ENCODE measurements at regions not wholly inside any gene's neighbourhood (a gene's known extent, or its start where the extent isn't known, plus 50 kb on each side); places are given as distances from the start of the nearest gene placed in this dataset.

DNA sequence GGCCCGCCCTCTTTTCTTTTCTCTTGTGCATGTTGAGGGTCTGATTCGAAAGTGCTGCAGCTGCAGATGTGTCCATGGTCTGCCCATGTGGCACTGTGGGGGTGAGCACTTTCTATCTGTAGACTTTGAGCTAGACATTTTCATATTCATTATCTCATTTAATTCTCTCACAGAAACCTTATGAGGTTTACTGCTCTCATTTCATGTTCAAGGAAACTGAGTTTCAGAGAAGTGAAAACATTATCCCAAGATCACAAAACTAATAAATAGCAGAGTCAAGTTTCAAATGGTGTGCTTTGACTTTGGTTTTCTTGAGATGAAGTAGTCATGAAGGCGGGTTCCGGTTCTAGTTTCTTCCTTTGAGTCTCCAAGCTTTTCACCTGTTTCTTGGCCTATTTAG, 536.5 kb upstream of the ZNF462 start:
- Histone ChIP-seq H3K4me3 (ENCODE audit: low read length in 2 of 2) (no peak overlapping the region), H3K27ac (ENCODE audit: low read depth in 2 of 2, low read length in 2 of 2) (no peak overlapping the region), H3K4me1 (ENCODE audit: control insufficient read depth in 2 of 2, insufficient read depth in 2 of 2, low read length in 2 of 2) (no peaks in the 10 kb centered on the region), H3K36me3 (ENCODE audit: control insufficient read depth in 2 of 2, insufficient read depth in 2 of 2, low read length in 2 of 2) (no peaks in the 10 kb centered on the region), H3K27me3 (ENCODE audit: control insufficient read depth in 2 of 2, insufficient read depth in 2 of 2, low read length in 2 of 2) (no peaks in the 10 kb centered on the region), H3K9ac (ENCODE audit: low read depth in 1 of 2, low read length in 2 of 2) (no peak overlapping the region), H3K9me3 (ENCODE audit: control insufficient read depth in 2 of 2, low read length in 2 of 2) (no peaks in the 10 kb centered on the region)

DNA sequence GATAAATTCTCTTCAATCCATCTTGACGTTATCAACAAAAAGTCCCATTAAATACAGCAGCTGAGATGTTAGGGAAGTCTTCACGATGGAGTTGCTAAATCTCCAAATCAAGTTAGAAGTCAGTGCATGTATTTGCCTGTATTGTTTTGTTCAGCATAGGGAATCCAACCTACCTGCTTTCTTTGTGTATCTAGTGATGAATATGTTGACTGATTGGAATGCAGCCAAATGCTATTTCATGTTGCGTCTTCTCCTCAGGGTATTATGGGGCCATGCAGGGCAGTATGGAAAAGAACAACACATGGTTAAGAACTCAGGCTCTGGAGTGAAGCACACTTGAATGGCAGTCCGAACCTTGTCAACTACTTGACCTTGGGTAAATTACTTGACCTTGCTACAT, 529.5 kb upstream of the ZNF462 start:
- no peak overlapping the region for H3K9ac ChIP-seq (ENCODE audit: low read depth in 1 of 2, low read length in 2 of 2)
- H3K27ac ChIP-seq (ENCODE audit: low read depth in 2 of 2, low read length in 2 of 2): no peak overlapping the region
- H3K4me1 ChIP-seq (ENCODE audit: control insufficient read depth in 2 of 2, insufficient read depth in 2 of 2, low read length in 2 of 2): no peaks in the 10 kb centered on the region
- H3K36me3 ChIP-seq (ENCODE audit: control insufficient read depth in 2 of 2, insufficient read depth in 2 of 2, low read length in 2 of 2): no peaks in the 10 kb centered on the region
- H3K4me3 ChIP-seq (ENCODE audit: low read length in 2 of 2): no peak overlapping the region
- H3K27me3 ChIP-seq (ENCODE audit: control insufficient read depth in 2 of 2, insufficient read depth in 2 of 2, low read length in 2 of 2): no peaks in the 10 kb centered on the region
- no peaks in the 10 kb centered on the region for H3K9me3 ChIP-seq (ENCODE audit: control insufficient read depth in 2 of 2, low read length in 2 of 2)

DNA sequence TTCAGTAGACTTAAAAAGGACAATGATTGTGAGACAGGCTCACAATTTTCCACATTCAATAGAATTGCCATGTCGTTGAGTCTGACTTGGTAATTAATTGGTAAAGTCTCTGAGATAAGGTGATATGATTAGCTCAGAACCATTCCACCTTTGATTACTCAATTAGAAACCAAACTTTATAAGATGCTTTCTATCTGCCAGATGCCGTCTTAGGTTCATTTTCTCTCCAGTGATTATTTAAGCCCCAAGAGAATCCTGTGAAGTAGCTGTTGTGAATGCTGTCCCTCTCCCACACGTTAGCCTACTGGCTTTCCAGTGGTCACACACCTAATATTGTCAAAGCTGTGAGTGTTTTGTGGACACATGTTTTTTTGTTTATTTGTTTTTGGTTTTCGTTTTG, 528.9 kb upstream of the ZNF462 start:
- Histone ChIP-seq H3K27me3 (ENCODE audit: control insufficient read depth in 2 of 2, insufficient read depth in 2 of 2, low read length in 2 of 2) (no peaks in the 10 kb centered on the region), H3K4me1 (ENCODE audit: control insufficient read depth in 2 of 2, insufficient read depth in 2 of 2, low read length in 2 of 2) (no peaks in the 10 kb centered on the region), H3K9me3 (ENCODE audit: control insufficient read depth in 2 of 2, low read length in 2 of 2) (no peaks in the 10 kb centered on the region)

DNA sequence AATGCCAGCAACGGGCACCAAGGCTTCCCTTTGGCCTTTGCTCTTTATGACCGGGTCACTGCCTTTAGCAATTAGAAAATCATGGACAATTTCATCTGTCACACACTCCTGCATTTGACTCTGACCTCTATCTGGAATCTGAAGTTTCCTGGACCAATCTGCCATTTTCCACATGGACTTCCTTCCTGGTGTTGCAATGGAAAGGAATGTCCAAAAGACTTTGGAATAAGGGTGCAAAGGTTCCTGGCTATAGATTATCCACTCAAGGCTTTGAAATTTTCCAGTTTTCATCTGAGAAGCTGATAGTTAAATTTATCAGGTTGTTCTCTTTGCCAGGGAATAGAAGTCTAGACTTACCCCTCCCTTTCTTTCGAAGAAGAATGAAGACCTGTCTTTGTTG, 523.1 kb upstream of the ZNF462 start:
- no peaks in the 10 kb centered on the region for H3K36me3 ChIP-seq (ENCODE audit: control insufficient read depth in 2 of 2, insufficient read depth in 2 of 2, low read length in 2 of 2)
- no peak overlapping the region for H3K9ac ChIP-seq (ENCODE audit: low read depth in 1 of 2, low read length in 2 of 2)
- H3K27ac ChIP-seq (ENCODE audit: low read depth in 2 of 2, low read length in 2 of 2): no peak overlapping the region
- no peaks in the 10 kb centered on the region for H3K9me3 ChIP-seq (ENCODE audit: control insufficient read depth in 2 of 2, low read length in 2 of 2)
- H3K4me3 ChIP-seq (ENCODE audit: low read length in 2 of 2): no peak overlapping the region
- H3K27me3 ChIP-seq (ENCODE audit: control insufficient read depth in 2 of 2, insufficient read depth in 2 of 2, low read length in 2 of 2): no peaks in the 10 kb centered on the region
- no peaks in the 10 kb centered on the region for H3K4me1 ChIP-seq (ENCODE audit: control insufficient read depth in 2 of 2, insufficient read depth in 2 of 2, low read length in 2 of 2)

More for the DNA sequence above, 528.9 kb upstream of the ZNF462 start:
- H3K36me3 ChIP-seq (ENCODE audit: control insufficient read depth in 2 of 2, insufficient read depth in 2 of 2, low read length in 2 of 2): no peaks in the 10 kb centered on the region
- H3K9ac ChIP-seq (ENCODE audit: low read depth in 1 of 2, low read length in 2 of 2): no peak overlapping the region
- H3K27ac ChIP-seq (ENCODE audit: low read depth in 2 of 2, low read length in 2 of 2): no peak overlapping the region
- no peak overlapping the region for H3K4me3 ChIP-seq (ENCODE audit: low read length in 2 of 2)

DNA sequence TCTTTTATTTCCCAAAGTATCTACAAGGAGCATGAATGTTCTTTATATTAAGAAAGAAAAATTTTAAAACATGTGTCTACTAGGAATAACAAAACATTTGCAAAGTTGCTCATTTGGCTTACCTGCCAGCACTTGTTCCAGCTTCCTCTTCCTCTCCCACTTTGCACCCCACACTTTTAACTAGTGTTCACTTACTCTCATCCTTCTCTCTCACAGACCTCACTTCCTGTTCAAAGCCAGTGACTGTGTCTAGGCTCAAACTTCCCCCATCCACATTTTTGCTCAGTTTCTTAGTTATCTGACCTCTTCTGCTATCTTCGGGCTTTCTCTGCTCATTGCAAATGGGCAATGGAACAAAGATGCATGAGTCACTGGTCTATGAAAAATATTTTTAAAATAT, 512.2 kb upstream of the ZNF462 start:
- no peaks in the 10 kb centered on the region for H3K9me3 ChIP-seq (ENCODE audit: control insufficient read depth in 2 of 2, low read length in 2 of 2)
- no peak overlapping the region for H3K4me3 ChIP-seq (ENCODE audit: low read length in 2 of 2)
- no peak overlapping the region for H3K9ac ChIP-seq (ENCODE audit: low read depth in 1 of 2, low read length in 2 of 2)
- no peaks in the 10 kb centered on the region for H3K27me3 ChIP-seq (ENCODE audit: control insufficient read depth in 2 of 2, insufficient read depth in 2 of 2, low read length in 2 of 2)
- no peak overlapping the region for H3K27ac ChIP-seq (ENCODE audit: low read depth in 2 of 2, low read length in 2 of 2)
- no peaks in the 10 kb centered on the region for H3K4me1 ChIP-seq (ENCODE audit: control insufficient read depth in 2 of 2, insufficient read depth in 2 of 2, low read length in 2 of 2)
- H3K36me3 ChIP-seq (ENCODE audit: control insufficient read depth in 2 of 2, insufficient read depth in 2 of 2, low read length in 2 of 2): no peaks in the 10 kb centered on the region

DNA sequence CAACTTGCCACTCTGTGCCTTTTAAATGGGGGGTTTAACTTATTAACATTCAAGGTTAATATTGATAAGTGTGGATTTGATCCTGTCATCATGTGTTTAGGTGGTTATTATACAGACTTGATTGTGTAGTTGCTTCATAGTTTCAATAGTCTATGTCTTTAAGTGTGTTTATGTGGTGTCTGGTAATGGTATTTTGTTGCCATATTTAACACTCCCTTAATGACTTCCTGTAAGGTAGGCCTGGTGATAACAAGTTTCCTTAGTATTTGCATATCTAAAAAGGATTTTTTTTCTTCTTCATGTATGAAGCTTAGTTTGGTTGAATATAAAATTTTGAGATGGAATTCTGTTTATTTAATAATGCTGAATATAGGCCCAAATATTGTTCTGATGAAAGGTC, 506.0 kb upstream of the ZNF462 start:
- H3K27ac ChIP-seq (ENCODE audit: low read depth in 2 of 2, low read length in 2 of 2): no peak overlapping the region
- H3K36me3 ChIP-seq (ENCODE audit: control insufficient read depth in 2 of 2, insufficient read depth in 2 of 2, low read length in 2 of 2): no peaks in the 10 kb centered on the region
- no peaks in the 10 kb centered on the region for H3K9me3 ChIP-seq (ENCODE audit: control insufficient read depth in 2 of 2, low read length in 2 of 2)
- no peak overlapping the region for H3K4me3 ChIP-seq (ENCODE audit: low read length in 2 of 2)
- H3K27me3 ChIP-seq (ENCODE audit: control insufficient read depth in 2 of 2, insufficient read depth in 2 of 2, low read length in 2 of 2): no peaks in the 10 kb centered on the region
- H3K9ac ChIP-seq (ENCODE audit: low read depth in 1 of 2, low read length in 2 of 2): no peak overlapping the region
- H3K4me1 ChIP-seq (ENCODE audit: control insufficient read depth in 2 of 2, insufficient read depth in 2 of 2, low read length in 2 of 2): no peaks in the 10 kb centered on the region

DNA sequence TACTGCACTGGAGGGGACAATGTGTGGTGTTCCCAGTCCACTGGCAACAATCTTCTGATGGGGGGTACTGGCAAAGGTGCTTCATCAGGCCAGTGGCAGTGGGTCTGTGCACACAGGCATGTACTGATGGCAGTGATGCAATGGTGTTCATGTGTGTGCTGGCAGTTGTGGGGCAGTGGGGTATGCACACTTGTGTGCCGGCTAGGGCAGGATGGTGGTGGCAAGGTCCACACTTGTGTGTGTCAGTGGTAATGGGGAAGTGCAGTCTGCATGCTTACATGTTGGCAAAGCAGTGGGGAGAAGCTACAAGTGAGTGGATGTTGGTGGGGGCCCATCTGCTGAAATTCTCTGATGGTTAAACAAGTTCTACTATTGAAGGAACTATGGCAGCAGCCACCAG, 504.6 kb upstream of the ZNF462 start:
- no peaks in the 10 kb centered on the region for H3K4me1 ChIP-seq (ENCODE audit: control insufficient read depth in 2 of 2, insufficient read depth in 2 of 2, low read length in 2 of 2)
- H3K27ac ChIP-seq (ENCODE audit: low read depth in 2 of 2, low read length in 2 of 2): no peak overlapping the region
- no peaks in the 10 kb centered on the region for H3K36me3 ChIP-seq (ENCODE audit: control insufficient read depth in 2 of 2, insufficient read depth in 2 of 2, low read length in 2 of 2)
- no peak overlapping the region for H3K9ac ChIP-seq (ENCODE audit: low read depth in 1 of 2, low read length in 2 of 2)
- no peak overlapping the region for H3K4me3 ChIP-seq (ENCODE audit: low read length in 2 of 2)
- H3K9me3 ChIP-seq (ENCODE audit: control insufficient read depth in 2 of 2, low read length in 2 of 2): no peaks in the 10 kb centered on the region
- no peaks in the 10 kb centered on the region for H3K27me3 ChIP-seq (ENCODE audit: control insufficient read depth in 2 of 2, insufficient read depth in 2 of 2, low read length in 2 of 2)

DNA sequence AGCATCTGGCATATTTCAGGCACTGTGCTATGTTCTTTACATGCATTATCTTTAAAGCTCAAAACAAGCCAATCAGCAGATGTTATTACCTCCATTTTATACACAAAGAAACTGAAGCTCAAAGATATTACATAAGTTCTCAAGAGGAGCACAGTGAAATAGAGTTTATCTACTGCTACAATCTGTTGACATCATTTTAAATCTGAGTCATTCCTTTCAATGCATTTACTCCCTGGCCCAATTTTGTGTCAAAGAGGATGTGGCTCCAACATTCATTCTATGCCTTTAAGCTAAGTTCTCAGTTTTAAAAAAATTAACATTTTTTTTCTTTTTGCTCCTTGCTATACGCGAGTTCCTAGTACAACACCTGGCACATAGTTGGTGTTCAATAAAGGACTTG, 486.3 kb upstream of the ZNF462 start:
- Histone ChIP-seq H3K27ac (ENCODE audit: low read depth in 2 of 2, low read length in 2 of 2) (no peak overlapping the region), H3K4me1 (ENCODE audit: control insufficient read depth in 2 of 2, insufficient read depth in 2 of 2, low read length in 2 of 2) (no peaks in the 10 kb centered on the region), H3K9me3 (ENCODE audit: control insufficient read depth in 2 of 2, low read length in 2 of 2) (no peaks in the 10 kb centered on the region), H3K36me3 (ENCODE audit: control insufficient read depth in 2 of 2, insufficient read depth in 2 of 2, low read length in 2 of 2) (no peaks in the 10 kb centered on the region), H3K4me3 (ENCODE audit: low read length in 2 of 2) (no peak overlapping the region), H3K27me3 (ENCODE audit: control insufficient read depth in 2 of 2, insufficient read depth in 2 of 2, low read length in 2 of 2) (no peaks in the 10 kb centered on the region), H3K9ac (ENCODE audit: low read depth in 1 of 2, low read length in 2 of 2) (no peak overlapping the region)

DNA sequence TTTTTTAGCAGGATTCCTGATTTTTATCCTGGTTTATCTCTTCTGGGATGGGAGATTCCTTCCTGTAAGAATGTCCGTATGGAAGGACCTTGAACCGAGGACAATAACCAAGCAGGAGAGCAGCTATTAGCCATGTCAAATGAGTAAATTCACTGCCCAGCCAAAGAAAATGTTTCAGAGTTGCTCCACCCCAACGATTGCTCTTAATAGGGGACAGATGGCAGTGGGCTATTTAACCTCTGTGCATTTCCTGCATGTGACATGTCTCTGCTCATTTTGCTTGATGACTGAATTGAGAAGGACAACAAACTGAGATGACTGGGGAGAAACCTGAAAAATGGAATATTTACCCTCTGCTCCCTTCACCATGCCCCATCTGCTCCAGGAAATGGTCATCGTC, 479.9 kb upstream of the ZNF462 start:
- no peak overlapping the region for H3K27ac ChIP-seq (ENCODE audit: low read depth in 2 of 2, low read length in 2 of 2)
- no peaks in the 10 kb centered on the region for H3K9me3 ChIP-seq (ENCODE audit: control insufficient read depth in 2 of 2, low read length in 2 of 2)
- H3K9ac ChIP-seq (ENCODE audit: low read depth in 1 of 2, low read length in 2 of 2): no peak overlapping the region
- no peaks in the 10 kb centered on the region for H3K36me3 ChIP-seq (ENCODE audit: control insufficient read depth in 2 of 2, insufficient read depth in 2 of 2, low read length in 2 of 2)
- no peaks in the 10 kb centered on the region for H3K27me3 ChIP-seq (ENCODE audit: control insufficient read depth in 2 of 2, insufficient read depth in 2 of 2, low read length in 2 of 2)
- no peaks in the 10 kb centered on the region for H3K4me1 ChIP-seq (ENCODE audit: control insufficient read depth in 2 of 2, insufficient read depth in 2 of 2, low read length in 2 of 2)
- H3K4me3 ChIP-seq (ENCODE audit: low read length in 2 of 2): no peak overlapping the region

DNA sequence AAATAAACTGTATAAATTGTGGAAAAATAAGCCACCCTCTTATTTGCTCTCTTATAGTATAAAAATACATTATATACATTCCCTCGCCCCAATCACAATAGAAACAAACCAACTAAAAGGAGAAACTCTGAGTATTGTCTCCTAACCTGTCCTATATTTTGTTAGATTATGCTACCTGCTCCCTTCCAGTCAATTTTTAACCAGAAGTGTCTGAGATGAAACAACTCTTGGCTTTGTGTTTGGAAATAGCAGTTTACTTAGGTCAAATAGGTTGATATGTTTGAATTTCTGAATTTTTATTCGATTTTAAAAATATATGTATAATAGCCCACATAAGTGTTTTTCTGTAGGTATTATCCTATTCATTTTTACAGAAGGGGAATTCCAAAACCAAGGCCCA, 475.0 kb upstream of the ZNF462 start:
- H3K9ac ChIP-seq (ENCODE audit: low read depth in 1 of 2, low read length in 2 of 2): no peak overlapping the region
- H3K4me1 ChIP-seq (ENCODE audit: control insufficient read depth in 2 of 2, insufficient read depth in 2 of 2, low read length in 2 of 2): no peaks in the 10 kb centered on the region
- no peak overlapping the region for H3K27ac ChIP-seq (ENCODE audit: low read depth in 2 of 2, low read length in 2 of 2)
- no peaks in the 10 kb centered on the region for H3K27me3 ChIP-seq (ENCODE audit: control insufficient read depth in 2 of 2, insufficient read depth in 2 of 2, low read length in 2 of 2)
- no peaks in the 10 kb centered on the region for H3K36me3 ChIP-seq (ENCODE audit: control insufficient read depth in 2 of 2, insufficient read depth in 2 of 2, low read length in 2 of 2)
- H3K9me3 ChIP-seq (ENCODE audit: control insufficient read depth in 2 of 2, low read length in 2 of 2): no peaks in the 10 kb centered on the region
- no peak overlapping the region for H3K4me3 ChIP-seq (ENCODE audit: low read length in 2 of 2)

DNA sequence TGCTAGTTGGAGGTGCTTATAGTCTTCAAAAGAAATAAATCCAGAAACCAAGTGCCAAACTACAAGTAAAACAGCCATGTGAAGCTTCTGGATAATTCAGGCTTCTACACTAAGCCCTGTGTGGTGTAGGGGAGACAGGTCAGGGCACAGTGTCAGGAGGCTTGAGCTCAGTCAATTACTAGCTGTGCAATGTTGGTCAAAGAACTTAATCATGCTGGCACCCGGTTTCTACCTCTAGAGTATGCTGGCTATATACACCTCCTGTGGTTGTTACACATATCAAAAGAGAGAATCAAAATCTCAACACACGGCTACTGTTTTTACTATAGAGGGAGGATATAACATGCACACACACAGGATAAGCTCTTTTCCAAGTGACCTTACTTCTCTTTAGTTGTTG, 469.7 kb upstream of the ZNF462 start:
- Histone ChIP-seq H3K9ac (ENCODE audit: low read depth in 1 of 2, low read length in 2 of 2) (no peak overlapping the region), H3K36me3 (ENCODE audit: control insufficient read depth in 2 of 2, insufficient read depth in 2 of 2, low read length in 2 of 2) (no peaks in the 10 kb centered on the region), H3K9me3 (ENCODE audit: control insufficient read depth in 2 of 2, low read length in 2 of 2) (no peaks in the 10 kb centered on the region), H3K4me1 (ENCODE audit: control insufficient read depth in 2 of 2, insufficient read depth in 2 of 2, low read length in 2 of 2) (no peaks in the 10 kb centered on the region), H3K27me3 (ENCODE audit: control insufficient read depth in 2 of 2, insufficient read depth in 2 of 2, low read length in 2 of 2) (no peaks in the 10 kb centered on the region), H3K4me3 (ENCODE audit: low read length in 2 of 2) (no peak overlapping the region), H3K27ac (ENCODE audit: low read depth in 2 of 2, low read length in 2 of 2) (no peak overlapping the region)

Data from mucosa of rectum (tissue), 2 donors.